AG08395 (cell line): ENCODE measurements at regions not wholly inside any gene's neighbourhood (a gene's known extent, or its start where the extent isn't known, plus 50 kb on each side); places are given as distances from the start of the nearest gene placed in this dataset.

Experiments used
- DNase-seq: peaks from one replicate; pipeline ENCODE4 v3.0.0; 2012; ENCODE audit warnings: mixed read lengths, low spot score

GRCh38 chr1:118346936-118347335 lies 161.9 kb upstream of the SPAG17 start:
- DNase-seq: no peak

GRCh38 chr1:118340928-118341910 lies 156.2 kb upstream of the SPAG17 start:
- peak; percentile 14 for DNase-seq

GRCh38 chr1:118339400-118340124 lies 154.5 kb upstream of the SPAG17 start:
- DNase-seq: no peak

GRCh38 chr1:118338936-118339335 lies 153.9 kb upstream of the SPAG17 start:
- DNase-seq: peak; percentile 61

GRCh38 chr1:118337346-118337745 lies 152.3 kb upstream of the SPAG17 start:
- no peak for DNase-seq

GRCh38 chr1:118335331-118335732 lies 150.3 kb upstream of the SPAG17 start:
- peak; percentile 74 for DNase-seq

- DNase-seq: no peak
These were observed 149.5 kb upstream of the SPAG17 start for GRCh38 chr1:118334506-118334905.

- peak; percentile 44 for DNase-seq
These were observed 148.7 kb upstream of the SPAG17 start for GRCh38 chr1:118333601-118334210.

- no peak for DNase-seq
These were observed 142.1 kb upstream of the SPAG17 start for GRCh38 chr1:118326960-118327629.

- DNase-seq: peak; percentile 57
These were observed 140.7 kb upstream of the SPAG17 start for GRCh38 chr1:118325550-118326225.

GRCh38 chr1:118323246-118323645 lies 138.2 kb upstream of the SPAG17 start:
- DNase-seq: no peak

GRCh38 chr1:118322331-118322730 lies 137.3 kb upstream of the SPAG17 start:
- DNase-seq: peak; percentile 38

GRCh38 chr1:118321840-118322239 lies 136.8 kb upstream of the SPAG17 start:
- DNase-seq: no peak

- no peak for DNase-seq
These were observed 133.0 kb upstream of the SPAG17 start for GRCh38 chr1:118317842-118318614.

- no peak for DNase-seq
These were observed 121.8 kb upstream of the SPAG17 start for GRCh38 chr1:118306851-118307250.

GRCh38 chr1:118304722-118305359 lies 119.8 kb upstream of the SPAG17 start:
- DNase-seq: peak; percentile 19

- DNase-seq: no peak
These were observed 118.5 kb upstream of the SPAG17 start for GRCh38 chr1:118303534-118303933.

- DNase-seq: no peak
These were observed 118.0 kb upstream of the SPAG17 start for GRCh38 chr1:118303064-118303463.

- DNase-seq: peak; percentile 56
These were observed 117.1 kb upstream of the SPAG17 start for GRCh38 chr1:118302145-118302544.

- DNase-seq: no peak
These were observed 115.8 kb upstream of the SPAG17 start for GRCh38 chr1:118300808-118301207.
